ENCODE measurements at regions not wholly inside any gene's neighbourhood (a gene's known extent, or its start where the extent isn't known, plus 50 kb on each side); places are given as distances from the start of the nearest gene placed in this dataset.

DNA sequence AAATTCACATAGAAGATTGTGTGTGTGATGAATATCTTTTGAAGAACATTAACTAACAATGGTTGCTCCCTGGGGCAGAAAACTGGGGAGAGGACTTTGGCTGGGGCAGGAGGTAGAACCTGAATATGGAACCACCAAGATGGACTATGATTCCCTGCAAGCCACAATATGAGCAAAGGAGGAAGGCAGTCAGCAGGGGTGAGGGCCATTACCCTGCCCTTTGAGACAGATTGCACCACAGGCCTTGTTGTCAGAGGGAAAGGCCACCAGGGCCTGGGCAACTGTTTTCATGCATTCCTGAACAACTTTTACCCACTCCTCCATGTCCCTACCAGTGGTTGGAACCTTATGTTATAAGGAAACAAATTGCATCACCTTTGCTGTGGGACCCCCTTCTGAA is 670.1 kb upstream of the POM121L12 start:
- intact Hi-C loops (cut with DNase I), result no loop called here
- Histone ChIP-seq H3K4me1 (no peaks in the 10 kb centered on the region), H3K27me3 (no peaks in the 10 kb centered on the region), H3K36me3 (no peaks in the 10 kb centered on the region), H3K4me3 (replicated peaks in 1 of 3) (no peak overlapping the region), H3K9me3 (no peaks in the 10 kb centered on the region), H3K27ac (no peak overlapping the region)
- TF ChIP-seq POLR2A (IDR thresholded peaks at IDR 0.05), result no peak
- TF ChIP-seq, protein P1, sequence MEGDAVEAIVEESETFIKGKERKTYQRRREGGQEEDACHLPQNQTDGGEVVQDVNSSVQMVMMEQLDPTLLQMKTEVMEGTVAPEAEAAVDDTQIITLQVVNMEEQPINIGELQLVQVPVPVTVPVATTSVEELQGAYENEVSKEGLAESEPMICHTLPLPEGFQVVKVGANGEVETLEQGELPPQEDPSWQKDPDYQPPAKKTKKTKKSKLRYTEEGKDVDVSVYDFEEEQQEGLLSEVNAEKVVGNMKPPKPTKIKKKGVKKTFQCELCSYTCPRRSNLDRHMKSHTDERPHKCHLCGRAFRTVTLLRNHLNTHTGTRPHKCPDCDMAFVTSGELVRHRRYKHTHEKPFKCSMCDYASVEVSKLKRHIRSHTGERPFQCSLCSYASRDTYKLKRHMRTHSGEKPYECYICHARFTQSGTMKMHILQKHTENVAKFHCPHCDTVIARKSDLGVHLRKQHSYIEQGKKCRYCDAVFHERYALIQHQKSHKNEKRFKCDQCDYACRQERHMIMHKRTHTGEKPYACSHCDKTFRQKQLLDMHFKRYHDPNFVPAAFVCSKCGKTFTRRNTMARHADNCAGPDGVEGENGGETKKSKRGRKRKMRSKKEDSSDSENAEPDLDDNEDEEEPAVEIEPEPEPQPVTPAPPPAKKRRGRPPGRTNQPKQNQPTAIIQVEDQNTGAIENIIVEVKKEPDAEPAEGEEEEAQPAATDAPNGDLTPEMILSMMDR (IDR thresholded peaks at IDR 0.05), result no peak
- no peak for DNase-seq

DNA sequence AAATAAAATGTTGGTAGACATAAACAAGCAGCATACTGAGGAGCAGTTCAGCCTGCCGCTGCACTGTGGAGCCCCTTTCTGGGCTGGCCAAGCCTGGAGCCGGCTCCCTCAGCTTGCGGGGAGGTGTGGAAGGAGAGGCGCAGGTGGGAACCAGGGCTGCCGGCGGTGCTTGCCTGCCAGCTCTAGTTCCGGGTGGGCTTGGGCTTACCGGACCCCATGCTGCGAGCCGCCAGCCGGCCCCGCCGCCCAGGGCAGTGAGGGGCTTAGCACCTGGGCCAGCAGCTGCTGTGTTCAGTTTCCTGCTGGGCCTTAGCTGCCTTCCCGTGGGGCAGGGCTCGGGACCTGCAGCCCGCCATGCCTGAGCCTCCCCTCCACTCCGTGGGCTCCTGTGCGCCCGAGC is 672.9 kb upstream of the POM121L12 start:
- H3K27ac ChIP-seq, result no peak overlapping the region
- H3K4me1 ChIP-seq, result no peaks in the 10 kb centered on the region
- H3K9me3 ChIP-seq, result no peaks in the 10 kb centered on the region
- 87 to 94% methylated on average over 5 to 9 of the region's 19 CpGs for WGBS, 2 donors
- no peak overlapping the region for H3K4me3 ChIP-seq (replicated peaks in 1 of 3)
- H3K36me3 ChIP-seq, result no peaks in the 10 kb centered on the region
- intact Hi-C loops (cut with DNase I), result no loop called here
- no peak for DNase-seq
- TF ChIP-seq POLR2A (IDR thresholded peaks at IDR 0.05), result no peak
- TF ChIP-seq, protein P1 (IDR thresholded peaks at IDR 0.05), result no peak
- H3K27me3 ChIP-seq, result no peaks in the 10 kb centered on the region

DNA sequence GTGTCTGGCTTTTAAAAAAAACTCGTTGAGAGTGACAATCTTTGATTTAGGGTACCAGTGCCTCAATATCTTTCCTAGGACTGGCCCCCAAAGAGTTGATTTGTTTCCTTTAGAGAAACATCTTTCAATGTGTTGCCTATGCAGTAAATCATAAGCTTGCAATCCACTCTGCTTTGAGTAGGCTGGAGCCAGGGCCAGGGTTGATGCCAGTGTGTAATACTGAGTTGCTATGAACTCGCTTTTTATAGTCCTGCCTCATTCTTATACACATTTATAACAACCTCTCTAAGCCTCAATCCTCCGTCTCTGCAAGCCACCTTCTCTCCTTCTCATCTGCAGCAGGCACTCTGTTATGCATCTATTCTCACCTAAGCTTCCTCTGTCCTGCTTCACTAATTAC is 674.9 kb upstream of the POM121L12 start:
- DNase-seq, result no peak
- no peak for TF ChIP-seq POLR2A (IDR thresholded peaks at IDR 0.05)
- TF ChIP-seq, protein P1 (IDR thresholded peaks at IDR 0.05), result no peak
- Histone ChIP-seq H3K36me3 (no peaks in the 10 kb centered on the region), H3K4me3 (replicated peaks in 1 of 3) (no peak overlapping the region), H3K27me3 (no peaks in the 10 kb centered on the region), H3K27ac (no peak overlapping the region), H3K4me1 (no peaks in the 10 kb centered on the region), H3K9me3 (no peaks in the 10 kb centered on the region)
- 72% methylated on average over 3 of the region's 3 CpGs for WGBS, 2 donors
- intact Hi-C loops (cut with DNase I), result no loop called here

DNA sequence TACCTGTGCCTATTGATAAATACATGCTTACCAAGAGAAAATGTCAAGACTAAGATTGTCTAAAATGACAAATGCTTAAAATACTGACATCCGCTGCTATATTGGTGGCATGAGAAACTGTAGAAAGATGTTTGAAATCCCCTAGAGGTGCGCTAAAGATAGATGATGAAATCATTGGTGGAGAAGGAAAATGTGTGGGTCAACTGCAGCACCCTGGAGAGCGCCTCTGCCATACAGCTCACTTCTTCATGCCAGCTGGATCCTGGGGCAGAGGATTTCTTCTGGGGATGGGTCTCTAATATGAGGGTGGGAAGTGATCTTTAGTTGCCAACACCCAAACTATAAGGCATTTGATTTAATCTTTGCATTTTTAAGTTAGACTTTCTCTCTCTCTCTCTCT is 680.4 kb upstream of the POM121L12 start:
- Histone ChIP-seq H3K4me1 (no peaks in the 10 kb centered on the region), H3K27ac (no peak overlapping the region), H3K4me3 (replicated peaks in 1 of 3) (no peak overlapping the region), H3K36me3 (no peaks in the 10 kb centered on the region), H3K9me3 (no peaks in the 10 kb centered on the region), H3K27me3 (no peaks in the 10 kb centered on the region)
- no peak for DNase-seq
- TF ChIP-seq, protein P1 (IDR thresholded peaks at IDR 0.05), result no peak
- TF ChIP-seq POLR2A (IDR thresholded peaks at IDR 0.05), result no peak
- 70% methylated on average over 3 of the region's 3 CpGs for WGBS, 2 donors
- intact Hi-C loops (cut with DNase I), result no loop called here

DNA sequence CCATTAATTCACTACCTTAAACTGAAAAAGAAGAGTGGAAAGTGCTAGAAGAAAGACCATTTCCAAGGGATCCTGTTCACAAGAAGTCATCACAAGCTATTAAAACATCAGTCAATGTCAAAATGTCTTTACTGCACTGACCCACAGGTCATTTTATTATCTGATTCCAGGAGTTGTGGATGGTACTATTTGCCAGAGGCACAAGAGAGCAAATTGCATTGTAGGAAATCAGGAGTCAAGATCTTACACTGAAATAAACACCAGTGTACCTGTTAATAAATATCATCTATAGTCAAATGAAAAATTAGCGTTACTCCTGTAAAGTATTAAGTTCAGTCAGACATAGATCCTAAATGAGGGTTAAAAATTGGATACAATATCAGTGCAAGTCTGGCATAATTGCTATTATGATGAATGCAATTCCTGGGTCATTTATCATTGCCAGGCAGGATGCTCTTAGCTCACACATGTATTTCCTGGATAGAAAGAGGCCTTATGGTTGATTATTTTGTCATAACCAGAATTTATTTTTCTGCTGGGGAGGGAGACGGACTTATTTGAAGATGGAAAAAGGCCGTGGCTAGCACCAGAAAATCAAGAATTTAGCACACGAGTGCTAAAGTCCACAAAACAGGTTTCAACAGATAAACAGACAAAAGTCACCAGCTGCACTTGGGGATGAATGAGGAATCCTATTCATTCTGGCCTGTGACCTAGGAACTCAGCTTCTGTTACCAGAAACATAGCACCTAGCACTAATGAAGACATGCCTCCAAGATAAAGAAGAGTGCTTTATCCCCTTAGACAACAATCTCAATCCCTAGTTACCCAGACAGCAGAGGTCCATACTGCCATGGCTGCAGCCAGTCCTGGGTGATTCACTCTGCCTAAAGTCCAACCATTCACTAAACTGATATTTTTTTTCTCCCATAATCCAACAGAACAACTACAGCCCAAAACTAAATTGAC is 683.1 kb upstream of the POM121L12 start:
- no peak for TF ChIP-seq POLR2A (IDR thresholded peaks at IDR 0.05)
- TF ChIP-seq, protein P1 (IDR thresholded peaks at IDR 0.05), result no peak
- H3K4me1 ChIP-seq, result no peaks in the 10 kb centered on the region
- no peak for DNase-seq
- no peaks in the 10 kb centered on the region for H3K27me3 ChIP-seq
- H3K36me3 ChIP-seq, result no peaks in the 10 kb centered on the region
- WGBS, 2 donors, result 65 to 66% methylated on average over 4 of the region's 4 CpGs
- H3K9me3 ChIP-seq, result no peaks in the 10 kb centered on the region
- no peak overlapping the region for H3K27ac ChIP-seq
- no peak overlapping the region for H3K4me3 ChIP-seq (replicated peaks in 1 of 3)
- intact Hi-C loops (cut with DNase I), result no loop called here

Measured in thyroid gland (tissue), 4 donors.